ENCODE measurements at regions not wholly inside any gene's neighbourhood (a gene's known extent, or its start where the extent isn't known, plus 50 kb on each side); places are given as distances from the start of the nearest gene placed in this dataset.

GRCh38 chr9:126017758-126018157 lies 270.6 kb downstream of the PBX3 start:
- H3K4me1 Mint-ChIP-seq: no peaks in the 10 kb centered on the region
- H3K36me3 Mint-ChIP-seq: no peaks in the 10 kb centered on the region
- no peak overlapping the region for H3K4me3 Mint-ChIP-seq
- H3K27me3 Mint-ChIP-seq: no peaks in the 10 kb centered on the region
- no peak overlapping the region for H3K27ac Mint-ChIP-seq
- H3K9me3 Mint-ChIP-seq: no peaks in the 10 kb centered on the region
- DNase-seq: no peak

- Mint-ChIP-seq H3K9me3 (no peaks in the 10 kb centered on the region), H3K4me1 (no peaks in the 10 kb centered on the region), H3K36me3 (no peaks in the 10 kb centered on the region), H3K27ac (no peak overlapping the region), H3K4me3 (no peak overlapping the region), H3K27me3 (no peaks in the 10 kb centered on the region)
- DNase-seq: no peak
Measured at GRCh38 chr9:126020836-126021235, 273.7 kb downstream of the PBX3 start.

GRCh38 chr9:126023962-126024361 lies 276.8 kb downstream of the PBX3 start:
- Mint-ChIP-seq H3K27ac (no peak overlapping the region), H3K4me3 (no peak overlapping the region), H3K9me3 (no peaks in the 10 kb centered on the region), H3K4me1 (no peaks in the 10 kb centered on the region), H3K27me3 (no peaks in the 10 kb centered on the region), H3K36me3 (no peaks in the 10 kb centered on the region)
- no peak for DNase-seq

GRCh38 chr9:126024581-126025230 lies 277.5 kb downstream of the PBX3 start:
- Mint-ChIP-seq H3K36me3 (no peaks in the 10 kb centered on the region), H3K9me3 (no peaks in the 10 kb centered on the region), H3K4me1 (no peaks in the 10 kb centered on the region), H3K4me3 (no peak overlapping the region), H3K27ac (no peak overlapping the region), H3K27me3 (no peaks in the 10 kb centered on the region)
- no peak for DNase-seq

GRCh38 chr9:126025991-126026390 lies 278.8 kb downstream of the PBX3 start:
- Mint-ChIP-seq H3K27me3 (no peaks in the 10 kb centered on the region), H3K27ac (no peak overlapping the region)

GRCh38 chr9:126027566-126027965 lies 280.4 kb downstream of the PBX3 start:
- no peaks in the 10 kb centered on the region for H3K9me3 Mint-ChIP-seq
- H3K4me1 Mint-ChIP-seq: no peaks in the 10 kb centered on the region
- H3K36me3 Mint-ChIP-seq: no peaks in the 10 kb centered on the region
- no peak overlapping the region for H3K4me3 Mint-ChIP-seq
- no peak overlapping the region for H3K27ac Mint-ChIP-seq
- no peak for DNase-seq
- H3K27me3 Mint-ChIP-seq: peaks cover 7% of the 10 kb centered on the region

More at GRCh38 chr9:126025991-126026390, 278.8 kb downstream of the PBX3 start:
- Mint-ChIP-seq H3K4me1 (no peaks in the 10 kb centered on the region), H3K4me3 (no peak overlapping the region), H3K9me3 (no peaks in the 10 kb centered on the region), H3K36me3 (no peaks in the 10 kb centered on the region)
- no peak for DNase-seq

- DNase-seq: no peak
- no peaks in the 10 kb centered on the region for H3K4me1 Mint-ChIP-seq
- no peak overlapping the region for H3K27ac Mint-ChIP-seq
- H3K36me3 Mint-ChIP-seq: no peaks in the 10 kb centered on the region
- H3K4me3 Mint-ChIP-seq: no peak overlapping the region
- peaks cover 7% of the 10 kb centered on the region for H3K27me3 Mint-ChIP-seq
- H3K9me3 Mint-ChIP-seq: no peaks in the 10 kb centered on the region
Measured at GRCh38 chr9:126028746-126029145, 281.6 kb downstream of the PBX3 start.

- Mint-ChIP-seq H3K9me3 (no peaks in the 10 kb centered on the region), H3K4me1 (no peaks in the 10 kb centered on the region), H3K4me3 (no peak overlapping the region), H3K36me3 (no peaks in the 10 kb centered on the region), H3K27ac (no peak overlapping the region), H3K27me3 (peaks cover 16% of the 10 kb centered on the region)
- DNase-seq: no peak
Measured at GRCh38 chr9:126030716-126031115, 283.5 kb downstream of the PBX3 start.

GRCh38 chr9:126031116-126031515 lies 283.9 kb downstream of the PBX3 start:
- H3K4me1 Mint-ChIP-seq: no peaks in the 10 kb centered on the region
- H3K4me3 Mint-ChIP-seq: no peak overlapping the region
- H3K36me3 Mint-ChIP-seq: no peaks in the 10 kb centered on the region
- no peaks in the 10 kb centered on the region for H3K9me3 Mint-ChIP-seq
- H3K27ac Mint-ChIP-seq: no peak overlapping the region
- peaks cover 18% of the 10 kb centered on the region for H3K27me3 Mint-ChIP-seq
- DNase-seq: no peak

- Mint-ChIP-seq H3K4me1 (no peaks in the 10 kb centered on the region), H3K4me3 (no peak overlapping the region), H3K27me3 (peaks cover 28% of the 10 kb centered on the region), H3K36me3 (no peaks in the 10 kb centered on the region), H3K27ac (no peak overlapping the region), H3K9me3 (no peaks in the 10 kb centered on the region)
- no peak for DNase-seq
Measured at GRCh38 chr9:126032135-126032534, 285.0 kb downstream of the PBX3 start.

GRCh38 chr9:126033318-126033717 lies 286.1 kb downstream of the PBX3 start:
- no peak overlapping the region for H3K4me3 Mint-ChIP-seq
- no peaks in the 10 kb centered on the region for H3K9me3 Mint-ChIP-seq

GRCh38 chr9:126033956-126034355 lies 286.8 kb downstream of the PBX3 start:
- Mint-ChIP-seq H3K9me3 (no peaks in the 10 kb centered on the region), H3K4me1 (no peaks in the 10 kb centered on the region), H3K27ac (no peak overlapping the region), H3K36me3 (no peaks in the 10 kb centered on the region), H3K4me3 (no peak overlapping the region), H3K27me3 (peaks cover 28% of the 10 kb centered on the region)
- no peak for DNase-seq

More at GRCh38 chr9:126033318-126033717, 286.1 kb downstream of the PBX3 start:
- H3K36me3 Mint-ChIP-seq: no peaks in the 10 kb centered on the region
- peaks cover 28% of the 10 kb centered on the region for H3K27me3 Mint-ChIP-seq
- H3K27ac Mint-ChIP-seq: no peak overlapping the region
- no peaks in the 10 kb centered on the region for H3K4me1 Mint-ChIP-seq
- no peak for DNase-seq

GRCh38 chr9:126036881-126037291 lies 289.7 kb downstream of the PBX3 start:
- Mint-ChIP-seq H3K9me3 (no peaks in the 10 kb centered on the region), H3K4me1 (no peaks in the 10 kb centered on the region), H3K27me3 (peaks cover 27% of the 10 kb centered on the region), H3K4me3 (no peak overlapping the region), H3K27ac (no peak overlapping the region), H3K36me3 (no peaks in the 10 kb centered on the region)
- no peak for DNase-seq

GRCh38 chr9:126038790-126039189 lies 287.8 kb upstream of the MVB12B start:
- DNase-seq: no peak
- Mint-ChIP-seq H3K27me3 (peaks cover 27% of the 10 kb centered on the region), H3K9me3 (peaks cover 6% of the 10 kb centered on the region), H3K4me1 (no peaks in the 10 kb centered on the region), H3K36me3 (no peaks in the 10 kb centered on the region), H3K4me3 (no peak overlapping the region), H3K27ac (no peak overlapping the region)

- no peak for DNase-seq
- Mint-ChIP-seq H3K27me3 (peaks cover 12% of the 10 kb centered on the region), H3K9me3 (peaks cover 16% of the 10 kb centered on the region), H3K4me3 (no peak overlapping the region), H3K36me3 (no peaks in the 10 kb centered on the region), H3K4me1 (no peaks in the 10 kb centered on the region), H3K27ac (no peak overlapping the region)
Measured at GRCh38 chr9:126043681-126044080, 282.9 kb upstream of the MVB12B start.

GRCh38 chr9:126049088-126049487 lies 277.5 kb upstream of the MVB12B start:
- Mint-ChIP-seq H3K4me1 (no peaks in the 10 kb centered on the region), H3K36me3 (no peaks in the 10 kb centered on the region), H3K4me3 (no peak overlapping the region), H3K27ac (no peak overlapping the region), H3K9me3 (peaks cover 10% of the 10 kb centered on the region), H3K27me3 (peaks cover 22% of the 10 kb centered on the region)
- no peak for DNase-seq

Measured in activated naive CD8-positive, alpha-beta T cell treated with anti-CD3 and anti-CD28 coated beads for 36 hours (primary cell).